NCI-H526 (cell line): ENCODE measurements at regions not wholly inside any gene's neighbourhood (a gene's known extent, or its start where the extent isn't known, plus 50 kb on each side); places are given as distances from the start of the nearest gene placed in this dataset.

Experiments used
- DNase-seq, 2 experiments: peaks; one replicate each; lab custom pipeline; 2025; lab: John Stamatoyannopoulos, UW

DNA sequence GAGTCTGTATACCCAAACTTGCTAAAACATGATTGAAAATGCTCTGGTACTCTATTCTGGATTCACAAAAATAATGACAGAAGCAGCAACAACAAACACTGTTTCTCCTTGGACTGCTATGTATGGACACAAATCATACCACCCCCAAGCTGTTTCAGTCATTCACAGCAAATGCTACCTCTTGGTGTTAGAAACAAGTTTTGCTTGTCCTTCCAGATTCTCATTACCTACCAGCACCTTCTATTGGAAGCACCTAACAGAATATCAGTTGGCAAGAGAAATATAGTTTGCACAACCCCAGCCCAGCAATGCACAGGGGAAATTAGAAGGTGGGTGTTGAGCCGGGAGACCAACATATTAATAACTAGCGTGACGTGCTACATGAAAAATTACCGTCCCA, 1950.9 kb downstream of the C4orf33 start:
- no peak for DNase-seq

DNA sequence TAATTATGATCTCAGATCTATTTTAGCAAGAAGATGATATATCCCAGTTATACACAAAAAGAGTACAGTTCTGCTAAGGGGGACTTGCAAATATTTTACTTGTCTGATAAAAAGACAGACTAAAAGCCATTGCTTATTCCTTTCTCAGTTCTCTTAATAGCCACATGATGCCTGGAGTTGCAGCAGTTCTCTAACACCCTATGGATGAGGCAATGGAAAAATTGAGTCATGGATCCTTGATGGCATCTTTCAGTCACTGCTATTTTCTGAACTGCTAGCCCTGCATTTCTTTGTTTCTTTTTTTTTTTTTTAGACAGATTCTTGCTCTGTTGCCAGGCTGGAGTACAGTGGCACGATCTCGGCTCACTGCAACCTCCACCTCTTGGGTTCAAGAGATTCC, 1956.7 kb downstream of the C4orf33 start:
- no peak for DNase-seq

DNA sequence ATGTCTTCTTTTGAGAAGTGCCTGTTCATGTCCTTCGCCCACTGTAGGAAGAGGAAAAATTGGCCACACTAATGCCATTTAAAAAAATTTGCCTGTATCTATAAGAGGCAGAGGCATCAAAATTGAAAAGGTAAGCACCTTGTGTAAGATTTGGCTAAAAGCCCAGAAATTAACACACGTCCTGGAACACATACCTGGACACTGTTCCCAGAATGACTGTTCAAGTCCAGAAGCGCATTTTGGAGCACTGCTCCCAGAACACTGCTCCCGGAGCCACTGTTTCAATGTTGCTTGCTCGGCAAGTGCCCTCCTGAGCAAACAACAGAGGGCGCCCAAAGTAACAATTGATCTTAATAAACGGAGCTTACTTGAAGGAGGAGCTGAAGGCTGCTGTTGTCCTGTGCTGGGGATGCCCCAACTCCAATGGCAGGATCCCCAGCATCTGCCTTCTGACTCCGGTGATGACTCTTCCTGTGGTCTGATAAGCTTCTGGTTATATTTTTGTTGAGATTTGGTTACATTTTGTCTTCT, 1958.6 kb downstream of the C4orf33 start:
- no peak for DNase-seq

DNA sequence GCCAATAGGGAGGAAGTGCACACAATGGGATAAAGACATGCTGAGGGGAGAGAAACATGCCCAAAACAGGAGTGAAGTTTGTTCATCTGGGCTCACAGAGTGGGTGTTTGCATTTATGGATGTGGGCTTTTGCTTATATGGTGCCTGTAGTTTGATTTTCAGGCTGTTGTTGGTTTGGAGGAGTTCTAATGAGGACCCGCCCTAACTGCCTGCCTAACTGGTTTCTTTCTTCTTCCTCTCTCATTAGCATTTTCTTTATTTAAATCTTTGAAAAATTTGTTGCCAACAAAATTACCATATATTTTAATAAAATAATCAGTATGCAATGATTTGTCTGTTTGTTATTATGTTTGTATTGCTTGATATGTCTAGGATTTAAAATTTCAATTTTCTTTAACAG, 1965.8 kb downstream of the C4orf33 start:
- no peak for DNase-seq

DNA sequence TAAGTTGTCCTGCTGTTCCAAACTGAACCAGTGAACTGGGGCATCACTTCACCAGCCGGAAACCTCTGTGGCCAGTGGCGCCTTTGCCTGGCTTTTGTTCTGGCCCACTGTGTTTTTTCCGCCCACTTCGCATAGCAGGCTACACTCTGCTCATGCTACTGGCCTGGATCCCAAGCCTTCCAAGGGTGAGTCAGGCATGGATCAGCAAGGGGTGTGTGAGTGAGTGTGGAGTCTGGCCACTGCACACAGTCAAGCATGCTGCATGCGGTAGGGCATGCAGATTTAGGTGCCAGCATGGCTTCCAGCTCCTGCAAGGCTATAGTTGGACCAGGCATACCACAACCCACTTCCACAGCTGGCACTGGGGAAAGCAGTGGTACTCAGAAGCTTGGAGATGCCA, 1967.9 kb downstream of the C4orf33 start:
- DNase-seq, result no peak

DNA sequence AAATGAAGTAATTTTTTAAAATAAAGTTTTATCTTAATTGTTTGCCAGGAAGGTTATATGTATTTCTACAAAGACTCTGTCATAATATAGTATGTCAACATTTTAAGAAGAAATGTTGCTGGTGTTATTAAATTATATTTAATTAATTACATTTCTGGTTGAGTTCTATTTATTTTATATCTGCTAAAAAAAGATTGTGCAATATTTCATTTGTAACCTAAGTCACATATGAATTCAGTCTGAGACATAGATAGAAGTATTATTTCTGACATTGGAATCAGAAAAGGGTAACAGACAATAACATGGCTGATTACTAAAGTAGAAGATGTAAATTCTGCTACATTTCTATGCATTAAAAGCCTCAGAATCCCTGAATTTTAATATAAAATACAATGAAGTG, 1985.1 kb downstream of the C4orf33 start:
- no peak for DNase-seq

DNA sequence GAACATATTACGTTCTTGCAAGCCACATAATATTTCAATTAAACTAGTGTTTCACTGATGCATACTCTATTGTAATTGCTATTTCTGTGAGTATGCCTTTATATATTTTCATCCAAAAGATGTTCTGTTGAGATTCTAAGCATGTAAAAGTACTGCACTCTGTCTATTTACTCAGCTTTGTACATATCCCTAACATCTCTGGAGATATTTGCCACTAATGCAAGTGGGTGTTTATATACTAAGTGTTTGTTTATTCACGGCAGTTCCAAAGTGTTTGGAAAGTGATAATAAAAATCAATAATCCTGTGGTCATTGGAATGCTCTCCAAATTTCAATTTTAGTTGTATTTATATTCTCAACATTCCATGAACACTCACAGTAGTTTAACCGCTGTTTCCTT, 1989.0 kb downstream of the C4orf33 start:
- no peak for DNase-seq

DNA sequence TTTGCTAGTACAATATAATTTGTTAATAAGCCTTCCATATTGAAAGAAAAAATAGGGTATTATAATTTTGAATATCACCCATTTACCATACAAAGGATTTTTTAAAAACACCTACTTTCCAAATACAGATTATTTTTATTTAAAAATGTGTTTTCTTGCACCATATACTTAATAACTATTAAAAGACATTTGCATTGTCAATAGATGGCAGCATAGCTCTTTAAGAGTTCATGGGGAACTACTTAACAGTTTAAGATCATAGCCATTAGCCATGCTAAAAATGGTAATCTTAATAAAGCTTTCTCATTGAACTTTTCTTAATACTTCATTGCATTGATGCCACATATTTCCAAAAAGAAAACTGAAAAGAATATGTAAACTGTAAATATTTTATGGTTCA, 1995.9 kb downstream of the C4orf33 start:
- DNase-seq, result peak; percentile 23 to 69

DNA sequence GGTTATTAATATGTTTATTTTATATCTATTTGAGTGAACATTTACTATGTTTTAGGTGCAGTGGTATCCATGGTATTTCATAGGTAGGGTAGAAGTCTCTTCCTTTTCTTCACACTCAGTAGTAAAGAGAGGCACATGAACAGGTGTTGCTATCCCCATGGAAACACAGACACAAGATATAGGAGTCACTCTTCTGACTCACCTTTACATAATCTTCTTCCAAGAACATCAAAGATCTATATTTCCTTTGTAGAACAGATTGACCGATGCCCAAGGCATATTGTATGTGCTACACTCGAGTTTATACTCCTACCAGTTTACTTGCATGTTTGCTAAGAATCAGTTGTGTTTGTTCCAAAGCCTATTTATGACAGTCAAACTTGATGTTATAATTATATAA, 1997.4 kb downstream of the C4orf33 start:
- DNase-seq, result no peak

DNA sequence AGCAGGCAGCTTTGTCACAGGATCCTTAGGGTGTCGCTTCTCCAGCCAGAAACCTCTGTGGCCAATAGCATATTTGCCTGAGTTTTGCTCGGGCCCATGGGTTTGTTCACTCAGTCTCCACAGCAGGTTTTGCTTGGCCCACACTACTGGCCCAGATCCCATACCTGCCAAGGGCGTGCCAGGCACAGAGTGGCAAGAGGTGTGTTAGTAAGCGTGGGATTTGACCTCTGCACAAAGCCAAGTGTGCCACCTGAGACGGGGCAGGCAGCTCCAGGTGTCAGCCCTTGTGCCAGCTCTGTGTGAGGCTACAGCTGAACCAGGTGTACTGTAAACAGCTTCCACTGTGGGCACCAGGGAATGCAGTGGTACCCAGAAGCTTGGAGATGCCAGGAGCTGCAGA, 2003.0 kb downstream of the C4orf33 start:
- DNase-seq, result no peak

DNA sequence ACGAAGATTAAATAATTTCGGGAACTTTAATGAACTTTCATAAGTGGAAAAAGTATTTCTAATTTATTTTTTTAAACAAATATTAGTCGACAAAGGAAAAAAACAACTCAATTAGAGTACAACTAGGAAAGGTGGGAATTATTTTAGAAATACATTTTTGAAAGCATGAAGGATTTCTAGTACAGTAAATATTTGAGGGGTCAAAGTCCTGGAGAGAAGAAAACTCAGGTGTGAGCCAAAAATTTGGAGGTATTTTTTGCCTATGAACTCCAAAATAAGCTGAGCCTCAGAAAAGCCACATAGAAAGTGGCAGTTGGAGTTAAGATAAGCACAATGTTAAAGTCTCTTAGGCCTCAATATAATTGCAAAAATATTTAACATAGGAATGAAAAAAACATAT, 2017.3 kb downstream of the C4orf33 start:
- DNase-seq, result no peak

DNA sequence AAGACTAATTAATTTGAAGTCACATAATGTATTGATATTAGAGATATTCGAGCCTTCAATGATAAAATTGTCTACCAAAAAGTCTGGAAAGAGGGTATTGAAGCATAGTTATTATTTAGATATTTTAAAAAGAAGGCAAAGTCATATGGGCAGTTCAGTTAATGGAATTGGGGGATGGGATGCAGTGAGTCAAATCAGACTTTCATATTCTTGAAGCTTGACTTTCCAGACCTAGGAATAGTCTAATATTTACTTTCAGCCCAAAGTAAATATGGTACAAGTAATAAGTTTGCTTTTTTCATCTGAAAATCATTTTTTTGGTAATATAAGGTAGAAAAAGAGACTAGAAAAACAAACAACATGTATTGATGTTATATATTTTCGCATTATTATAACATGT, 2017.8 kb downstream of the C4orf33 start:
- DNase-seq, result no peak

DNA sequence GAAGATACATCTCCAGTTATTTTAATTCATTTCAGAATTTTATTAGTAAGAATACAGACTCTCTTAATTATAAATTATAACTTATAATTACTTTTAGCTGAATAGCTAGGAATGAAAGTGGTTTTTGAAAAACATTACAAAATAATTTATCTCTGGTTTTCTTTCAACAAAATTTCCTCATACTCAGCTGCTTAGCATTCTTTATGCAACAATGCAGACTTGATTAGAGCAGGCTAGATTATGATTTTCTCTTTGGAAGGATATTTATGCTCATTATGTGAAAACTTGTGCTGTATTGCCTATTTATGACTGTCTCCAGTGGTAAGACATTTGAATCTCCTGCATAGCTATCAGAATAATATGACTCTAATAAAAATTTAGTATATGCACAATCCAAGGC, 2023.7 kb downstream of the C4orf33 start:
- DNase-seq, result no peak

DNA sequence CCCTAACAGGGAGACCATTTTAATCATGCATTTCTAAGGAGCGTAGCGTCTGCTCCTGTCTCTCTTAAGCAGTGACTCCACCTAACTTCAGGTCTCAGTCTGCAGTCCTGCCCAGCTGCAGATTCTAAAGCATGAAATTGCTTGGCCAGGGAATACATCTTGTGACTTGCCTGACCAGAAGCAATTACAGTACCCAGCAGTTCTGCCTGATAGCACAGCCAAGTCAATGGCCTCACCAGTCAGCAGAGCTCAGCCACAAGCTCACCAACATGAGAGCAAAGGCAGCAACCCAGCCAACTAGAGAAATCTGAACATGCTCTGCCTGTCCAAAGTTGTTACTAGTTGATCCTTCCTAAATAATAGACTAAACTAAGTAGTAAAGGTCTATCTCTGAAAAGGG, 2011.9 kb upstream of the PCDH10 start:
- DNase-seq, result no peak

DNA sequence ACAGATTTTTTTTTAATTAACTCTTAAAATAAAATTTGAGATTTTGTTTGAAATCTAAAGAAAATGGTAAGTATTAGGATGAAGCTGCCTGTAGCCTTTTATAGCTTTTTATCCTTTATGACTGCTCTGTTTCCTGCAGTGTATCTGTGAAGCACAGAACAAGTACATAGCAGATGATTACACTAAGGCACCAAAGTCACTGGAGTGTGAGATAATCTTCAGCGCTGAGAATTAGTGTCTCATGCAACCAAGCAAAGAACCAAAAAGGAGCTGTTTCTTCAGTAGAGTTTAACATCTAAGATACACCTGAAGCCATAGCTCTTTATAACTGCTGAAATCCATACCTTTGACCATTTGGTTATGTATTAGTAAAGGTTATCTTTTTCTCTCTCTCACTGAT, 1989.8 kb upstream of the PCDH10 start:
- peak in 1 of 2 experiments; percentile 57 for DNase-seq

DNA sequence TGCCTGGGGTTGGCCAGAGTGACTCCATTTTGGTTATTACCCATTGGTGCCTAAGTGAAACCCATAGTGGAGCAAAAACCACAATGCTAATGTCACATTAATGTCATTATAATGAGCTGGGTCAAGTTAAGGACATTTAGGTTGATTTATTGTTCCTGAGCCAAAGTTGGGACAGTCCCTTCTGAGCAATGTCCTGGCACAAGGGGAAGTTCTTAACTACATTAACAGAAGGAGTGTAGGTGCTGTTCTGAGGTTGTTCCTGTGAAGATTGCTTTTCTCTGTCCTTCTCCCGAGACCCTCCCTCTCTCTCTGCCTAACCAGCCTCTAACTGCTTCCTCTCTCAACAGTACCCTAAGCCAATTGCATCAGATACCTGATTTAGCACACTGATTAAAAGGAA, 1956.8 kb upstream of the PCDH10 start:
- DNase-seq, result no peak

DNA sequence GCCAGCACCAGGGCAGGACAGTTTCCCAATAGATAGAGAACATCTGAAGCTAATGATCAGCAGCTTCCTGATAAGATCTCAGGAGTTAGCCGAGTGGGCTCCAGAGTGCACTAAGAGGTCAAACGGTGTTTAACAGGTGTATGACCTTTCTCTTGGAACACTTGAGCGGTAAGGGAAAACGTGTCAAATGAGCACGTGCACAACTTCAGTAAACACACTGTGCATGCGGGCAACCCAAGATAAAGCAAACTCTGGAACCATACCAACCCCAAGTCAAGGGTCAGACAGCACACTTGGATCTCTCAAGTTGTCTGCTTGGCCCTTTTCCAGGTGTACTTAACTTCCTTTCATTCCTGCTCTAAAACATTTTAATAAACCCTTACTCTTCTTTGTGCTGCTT, 1941.5 kb upstream of the PCDH10 start:
- no peak for DNase-seq

DNA sequence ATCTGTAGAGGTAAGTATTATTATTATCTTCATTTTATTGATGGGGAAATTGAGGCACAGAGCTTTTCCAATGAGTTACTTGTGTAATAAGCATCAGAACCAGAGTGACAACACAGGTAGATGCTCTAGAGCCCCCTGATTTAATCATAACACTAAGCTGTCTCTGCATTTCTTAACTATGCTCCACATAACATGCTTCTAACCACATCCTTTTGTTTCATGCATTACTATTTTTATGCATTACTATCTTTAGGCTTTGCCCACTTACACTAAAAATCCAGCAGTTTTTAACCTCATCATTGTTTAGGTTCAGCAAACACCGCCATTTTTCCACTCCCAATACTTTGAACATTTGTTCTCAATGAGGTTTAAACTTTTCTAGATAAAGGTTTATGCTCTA, 1900.8 kb upstream of the PCDH10 start:
- no peak for DNase-seq

DNA sequence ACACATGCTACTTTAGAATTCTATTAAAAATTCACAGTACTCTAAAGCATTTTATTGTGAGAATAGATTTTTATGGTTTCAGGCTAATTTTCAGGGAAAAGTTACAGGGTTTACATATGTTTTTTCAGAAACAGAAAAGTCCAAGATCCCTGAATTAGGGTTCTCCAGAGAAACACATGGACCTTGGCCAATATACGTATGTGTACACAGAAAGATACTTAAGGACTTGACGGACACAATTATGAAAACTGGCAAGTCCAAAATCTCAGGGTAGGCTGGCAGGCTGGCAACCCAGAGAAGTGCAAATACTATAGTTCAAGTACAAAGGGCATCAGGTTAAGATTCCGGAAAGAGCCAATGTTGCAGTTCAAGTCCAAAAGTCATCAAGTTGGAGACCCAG, 1897.8 kb upstream of the PCDH10 start:
- no peak for DNase-seq

DNA sequence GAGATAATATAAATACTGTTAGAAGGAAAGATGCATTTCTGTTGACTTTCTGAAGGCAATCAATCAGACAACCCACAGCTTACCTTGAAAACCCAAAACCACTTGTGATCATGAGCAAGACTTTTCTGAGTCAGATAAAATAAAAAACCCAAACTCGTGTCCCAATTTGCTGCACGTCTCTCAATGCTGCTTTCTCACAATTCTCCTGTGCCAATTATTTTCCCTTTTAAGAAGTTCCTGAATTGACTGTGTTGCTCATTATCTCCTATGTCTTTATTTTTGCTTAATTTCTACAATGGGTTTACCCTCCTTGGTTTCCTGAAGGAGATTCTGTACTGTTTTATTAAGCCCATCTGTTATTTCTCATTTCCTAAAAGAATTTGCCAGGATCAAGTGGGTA, 1891.9 kb upstream of the PCDH10 start:
- DNase-seq, result no peak

DNA sequence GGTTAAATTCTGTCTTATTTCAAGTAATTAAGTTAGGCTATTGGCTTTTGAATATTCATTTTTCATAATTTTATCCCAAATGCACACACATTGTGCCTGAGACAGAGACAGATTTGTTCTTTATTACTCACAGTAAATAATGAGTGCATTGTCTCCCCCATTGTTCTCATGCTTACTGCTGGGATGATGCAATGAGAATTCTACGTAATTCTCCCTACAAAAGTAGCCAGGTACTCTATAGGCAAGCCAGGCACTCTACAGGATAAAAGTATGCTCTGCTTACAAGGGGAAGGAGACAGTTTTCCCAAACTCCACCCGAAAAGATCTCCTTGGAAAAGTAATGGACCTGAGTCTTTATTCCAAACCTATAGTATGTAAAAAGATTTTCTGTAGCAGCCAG, 1890.7 kb upstream of the PCDH10 start:
- no peak for DNase-seq

DNA sequence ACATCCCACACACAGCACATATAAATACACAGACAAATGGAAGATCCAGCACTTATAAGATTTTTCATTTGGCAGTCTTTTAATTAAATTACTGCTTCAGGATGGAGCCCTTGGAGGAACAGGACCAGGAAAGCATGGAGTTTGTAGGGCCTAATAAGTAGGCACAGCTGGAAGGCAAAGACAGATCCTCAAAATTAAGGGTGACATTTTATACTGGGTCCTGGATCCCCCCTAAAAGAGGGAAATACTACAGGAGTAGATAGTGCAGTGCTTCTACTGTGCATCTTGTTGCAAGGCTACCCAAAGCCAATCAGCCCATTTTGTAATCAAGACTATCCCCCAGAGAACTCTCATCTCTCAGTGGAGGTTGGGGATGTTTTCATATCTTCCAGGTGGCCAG, 1860.7 kb upstream of the PCDH10 start:
- no peak for DNase-seq

DNA sequence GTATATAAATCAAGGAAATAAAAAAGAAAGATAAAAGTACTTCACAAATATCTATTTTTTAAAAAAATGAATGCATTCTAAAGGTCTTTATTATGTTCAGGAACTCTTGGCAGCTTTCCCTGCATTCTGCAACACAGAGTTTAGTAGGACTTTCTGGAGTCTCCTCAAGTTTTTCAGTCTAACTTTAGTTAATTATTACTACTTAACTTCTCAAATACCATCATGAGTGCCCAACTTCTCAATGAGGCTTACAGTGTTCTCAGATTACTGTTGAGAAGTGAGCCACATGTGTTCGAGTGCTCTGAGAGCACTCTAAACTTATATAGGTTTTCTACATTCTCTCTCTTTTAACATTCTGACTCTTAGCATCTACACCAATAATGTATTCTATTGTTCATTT, 1852.9 kb upstream of the PCDH10 start:
- DNase-seq, result no peak

DNA sequence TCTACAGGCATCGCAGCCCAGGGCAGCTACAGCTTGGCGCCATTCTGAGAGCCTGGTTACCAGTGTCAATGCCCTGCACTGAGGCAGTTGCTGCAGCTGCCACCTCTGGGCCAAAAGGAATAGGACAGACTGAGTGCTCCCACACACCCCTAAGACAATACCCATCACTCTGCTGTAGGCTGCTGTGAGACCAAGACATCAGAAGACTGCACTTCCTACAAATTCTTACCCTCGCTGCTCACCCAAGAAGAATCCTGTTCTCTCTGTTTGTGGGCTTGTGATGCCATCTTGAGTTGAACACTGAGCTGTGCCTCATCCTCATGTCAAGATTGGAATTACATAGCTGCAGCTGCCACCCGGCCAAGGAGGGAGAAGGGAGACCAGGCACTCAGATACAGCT, 1847.0 kb upstream of the PCDH10 start:
- no peak for DNase-seq

DNA sequence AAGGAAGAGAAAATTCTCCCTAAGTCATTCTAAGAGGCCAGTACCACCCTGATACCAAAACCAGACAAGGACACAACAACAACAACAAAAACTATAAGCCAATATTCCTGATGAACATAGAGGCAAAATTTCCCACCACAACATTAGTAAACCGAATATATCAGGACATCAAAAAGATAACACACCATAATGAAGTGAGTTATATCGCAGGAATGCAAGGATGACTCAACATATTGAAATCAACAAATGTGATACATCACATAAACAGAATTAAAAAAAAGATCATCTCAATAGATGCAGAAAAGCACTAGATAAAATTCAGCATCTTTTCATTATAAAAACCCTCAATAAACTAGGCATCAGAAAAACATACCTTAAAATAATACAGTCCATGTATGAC, 1844.4 kb upstream of the PCDH10 start:
- DNase-seq, result no peak
